ENCODE measurements at regions not wholly inside any gene's neighbourhood (a gene's known extent, or its start where the extent isn't known, plus 50 kb on each side); places are given as distances from the start of the nearest gene placed in this dataset.
A peak's percentile ranks its signal among the peaks of the same experiment; 100 is the strongest.

DNA sequence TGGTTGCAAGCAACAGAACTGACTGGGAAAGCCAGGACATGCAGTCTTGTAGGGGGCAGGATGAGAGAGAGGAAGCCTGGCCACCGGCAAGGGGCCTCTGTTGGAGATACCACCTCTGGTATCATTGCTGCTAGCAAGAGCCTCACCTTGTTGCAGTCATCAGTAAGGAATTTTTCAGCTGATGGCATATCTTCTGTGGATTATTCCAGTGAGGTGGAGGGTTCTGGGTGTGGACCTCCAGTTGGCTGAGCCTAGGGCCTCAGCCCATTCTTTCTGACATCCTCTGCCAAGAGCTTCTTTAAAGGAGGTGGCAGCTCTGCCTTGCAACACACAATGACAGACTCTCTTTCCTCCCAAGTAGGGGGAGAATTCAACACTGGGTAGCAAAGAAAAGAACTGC lies 128.9 kb downstream of the AQP9 start:
- Histone ChIP-seq H3K36me3 (no peaks in the 10 kb centered on the region), H3K4me3 (ENCODE audit: low read depth in 1 of 2, low read length in 1 of 2) (no peak overlapping the region), H3K27me3 (peaks cover 3% of the 10 kb centered on the region), H3K27ac (no peak overlapping the region), H3K9me3 (no peaks in the 10 kb centered on the region), H3K4me1 (ENCODE audit: control insufficient read depth in 1 of 2, insufficient read depth in 1 of 2, low read depth in 1 of 2, low read length in 1 of 2) (no peaks in the 10 kb centered on the region)
- TF ChIP-seq, protein P1, sequence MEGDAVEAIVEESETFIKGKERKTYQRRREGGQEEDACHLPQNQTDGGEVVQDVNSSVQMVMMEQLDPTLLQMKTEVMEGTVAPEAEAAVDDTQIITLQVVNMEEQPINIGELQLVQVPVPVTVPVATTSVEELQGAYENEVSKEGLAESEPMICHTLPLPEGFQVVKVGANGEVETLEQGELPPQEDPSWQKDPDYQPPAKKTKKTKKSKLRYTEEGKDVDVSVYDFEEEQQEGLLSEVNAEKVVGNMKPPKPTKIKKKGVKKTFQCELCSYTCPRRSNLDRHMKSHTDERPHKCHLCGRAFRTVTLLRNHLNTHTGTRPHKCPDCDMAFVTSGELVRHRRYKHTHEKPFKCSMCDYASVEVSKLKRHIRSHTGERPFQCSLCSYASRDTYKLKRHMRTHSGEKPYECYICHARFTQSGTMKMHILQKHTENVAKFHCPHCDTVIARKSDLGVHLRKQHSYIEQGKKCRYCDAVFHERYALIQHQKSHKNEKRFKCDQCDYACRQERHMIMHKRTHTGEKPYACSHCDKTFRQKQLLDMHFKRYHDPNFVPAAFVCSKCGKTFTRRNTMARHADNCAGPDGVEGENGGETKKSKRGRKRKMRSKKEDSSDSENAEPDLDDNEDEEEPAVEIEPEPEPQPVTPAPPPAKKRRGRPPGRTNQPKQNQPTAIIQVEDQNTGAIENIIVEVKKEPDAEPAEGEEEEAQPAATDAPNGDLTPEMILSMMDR (IDR thresholded peaks at IDR 0.05): no peak

DNA sequence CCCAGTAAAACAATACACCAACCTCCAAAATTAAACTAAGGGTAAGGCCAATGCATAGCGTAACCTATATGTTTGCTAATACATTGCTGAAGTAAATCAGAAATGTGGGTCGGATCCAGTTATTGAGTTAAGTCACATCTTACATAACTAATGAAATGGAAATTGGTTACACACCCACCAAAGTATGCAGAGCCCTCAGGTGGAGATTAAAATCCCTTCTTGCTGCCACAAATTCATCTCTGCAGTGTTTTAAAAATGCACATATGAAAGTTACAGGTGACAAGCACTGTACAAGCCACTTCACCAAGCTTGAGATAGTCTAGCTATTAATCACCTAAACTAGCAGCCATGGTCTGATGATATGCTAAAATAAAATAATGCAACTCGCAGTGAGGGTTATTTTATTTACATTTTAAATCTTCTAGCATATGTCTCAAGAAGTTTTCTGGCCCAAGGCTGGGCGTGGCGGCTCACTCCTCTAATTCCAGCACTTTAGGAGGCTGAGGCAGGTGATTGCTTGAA lies 130.6 kb downstream of the AQP9 start:
- TF ChIP-seq, protein P1 (IDR thresholded peaks at IDR 0.05): no peak
- Histone ChIP-seq H3K27me3 (peaks cover 3% of the 10 kb centered on the region), H3K27ac (no peak overlapping the region), H3K9me3 (no peaks in the 10 kb centered on the region), H3K4me3 (ENCODE audit: low read depth in 1 of 2, low read length in 1 of 2) (no peak overlapping the region), H3K4me1 (ENCODE audit: control insufficient read depth in 1 of 2, insufficient read depth in 1 of 2, low read depth in 1 of 2, low read length in 1 of 2) (no peaks in the 10 kb centered on the region), H3K36me3 (no peaks in the 10 kb centered on the region)

DNA sequence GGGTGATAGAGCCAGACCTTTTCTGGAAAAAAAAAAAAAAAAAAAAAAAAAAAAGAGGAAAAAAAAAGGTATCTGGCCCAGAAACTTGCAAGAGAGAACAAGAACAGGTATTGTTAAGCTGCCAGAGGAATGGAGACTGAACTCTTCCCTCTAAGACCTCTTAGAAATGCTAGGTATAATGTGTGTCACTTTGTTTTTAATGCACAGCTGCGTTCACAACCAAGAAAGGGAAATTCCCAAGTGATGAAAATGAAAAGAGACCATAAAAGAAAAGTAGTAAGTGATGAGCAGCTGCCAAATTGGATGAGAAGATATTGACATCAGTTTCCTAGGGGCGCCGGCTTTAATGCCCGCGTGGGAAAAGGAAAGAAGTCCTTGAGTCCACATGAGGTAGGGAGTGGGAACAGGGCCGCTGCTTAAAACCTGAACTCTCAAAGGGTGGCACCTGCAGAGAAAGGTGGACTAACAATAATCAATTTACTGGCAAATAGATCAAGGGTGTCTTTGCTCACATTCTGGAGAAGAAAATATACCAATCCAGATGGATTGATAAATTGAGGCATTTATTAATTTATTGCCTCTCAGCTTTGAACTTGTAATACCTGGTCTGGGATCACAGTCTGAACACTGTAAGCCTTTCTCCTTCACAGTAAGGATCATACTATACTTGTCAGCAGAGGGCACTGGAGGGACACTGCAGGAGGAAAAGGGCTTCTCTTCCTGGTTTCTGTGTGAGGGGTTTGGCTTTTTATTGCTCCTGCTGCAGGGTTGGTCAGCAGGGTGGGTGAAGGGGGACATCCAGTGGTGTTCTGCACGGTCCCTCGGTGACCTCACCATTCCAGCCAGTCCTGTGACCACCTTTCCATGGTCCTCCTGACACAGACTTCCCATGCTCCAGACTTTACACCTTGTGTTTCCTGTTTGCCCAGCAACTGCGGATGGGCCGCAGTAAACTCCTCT lies 131.6 kb downstream of the AQP9 start:
- no peaks in the 10 kb centered on the region for H3K36me3 ChIP-seq
- H3K9me3 ChIP-seq: no peaks in the 10 kb centered on the region
- H3K27ac ChIP-seq: no peak overlapping the region

DNA sequence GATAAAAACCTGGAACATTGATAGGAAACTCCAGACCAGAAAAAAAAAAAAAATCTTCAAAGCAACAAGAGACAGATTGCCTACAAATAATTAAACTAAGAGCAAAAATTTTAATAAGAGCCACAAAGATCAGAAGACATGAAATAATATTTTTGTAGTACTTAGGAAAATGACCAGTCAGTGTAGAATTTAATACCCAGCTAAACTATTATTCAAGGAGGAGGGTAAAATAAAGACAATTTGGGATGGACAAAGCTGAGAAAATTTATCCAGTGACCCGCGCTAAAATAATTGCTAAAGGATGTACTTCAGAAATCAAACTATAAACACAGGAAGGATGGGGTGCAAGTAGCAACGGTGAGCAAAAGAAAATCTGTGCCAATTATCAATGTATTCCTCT lies 133.2 kb downstream of the AQP9 start:
- TF ChIP-seq, protein P1 (IDR thresholded peaks at IDR 0.05): no peak
- Histone ChIP-seq H3K36me3 (no peaks in the 10 kb centered on the region), H3K4me3 (ENCODE audit: low read depth in 1 of 2, low read length in 1 of 2) (no peak overlapping the region), H3K27ac (no peak overlapping the region), H3K9me3 (no peaks in the 10 kb centered on the region), H3K4me1 (ENCODE audit: control insufficient read depth in 1 of 2, insufficient read depth in 1 of 2, low read depth in 1 of 2, low read length in 1 of 2) (no peaks in the 10 kb centered on the region), H3K27me3 (no peaks in the 10 kb centered on the region)

More for the DNA sequence above, 131.6 kb downstream of the AQP9 start:
- Histone ChIP-seq H3K27me3 (no peaks in the 10 kb centered on the region), H3K4me1 (ENCODE audit: control insufficient read depth in 1 of 2, insufficient read depth in 1 of 2, low read depth in 1 of 2, low read length in 1 of 2) (no peaks in the 10 kb centered on the region), H3K4me3 (ENCODE audit: low read depth in 1 of 2, low read length in 1 of 2) (no peak overlapping the region)
- TF ChIP-seq, protein P1 (IDR thresholded peaks at IDR 0.05): peak; percentile 7

DNA sequence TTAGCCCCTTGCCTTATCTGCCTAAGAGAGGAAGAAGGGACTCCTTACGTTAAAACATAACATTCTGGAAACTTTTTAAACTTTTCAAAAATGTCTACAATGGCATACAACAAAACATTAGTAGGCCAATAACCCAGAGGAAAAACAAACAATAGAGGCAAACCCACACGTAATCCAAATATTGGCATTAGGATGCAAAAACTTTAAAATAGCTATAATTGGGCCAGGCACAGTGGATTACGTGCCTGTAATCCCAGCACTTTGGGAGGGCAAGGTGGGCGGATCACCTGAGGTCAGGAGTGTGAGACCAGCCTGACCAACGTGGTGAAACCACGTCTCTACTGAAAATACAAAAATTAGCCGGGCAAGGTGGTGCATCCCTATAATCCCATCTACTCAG lies 134.9 kb downstream of the AQP9 start:
- no peaks in the 10 kb centered on the region for H3K4me1 ChIP-seq (ENCODE audit: control insufficient read depth in 1 of 2, insufficient read depth in 1 of 2, low read depth in 1 of 2, low read length in 1 of 2)
- TF ChIP-seq, protein P1 (IDR thresholded peaks at IDR 0.05): no peak
- H3K9me3 ChIP-seq: no peaks in the 10 kb centered on the region
- H3K27me3 ChIP-seq: no peaks in the 10 kb centered on the region
- no peak overlapping the region for H3K4me3 ChIP-seq (ENCODE audit: low read depth in 1 of 2, low read length in 1 of 2)
- no peak overlapping the region for H3K27ac ChIP-seq
- no peaks in the 10 kb centered on the region for H3K36me3 ChIP-seq
